NCI-H1092 treated with DMSO at 0.1 percent for 48 hours (cell line): ENCODE measurements at regions not wholly inside any gene's neighbourhood (a gene's known extent, or its start where the extent isn't known, plus 50 kb on each side); places are given as distances from the start of the nearest gene placed in this dataset.

ENCODE experiments used
- DNase-seq: peaks from one replicate; lab custom pipeline; 2025; lab: John Stamatoyannopoulos, UW

GRCh38 chr13:44255771-44256364, 117.8 kb upstream of the SERP2 start:
- DNase-seq: no peak

- no peak for DNase-seq
Observed at GRCh38 chr13:44257796-44258195, 115.8 kb upstream of the SERP2 start.

DNA sequence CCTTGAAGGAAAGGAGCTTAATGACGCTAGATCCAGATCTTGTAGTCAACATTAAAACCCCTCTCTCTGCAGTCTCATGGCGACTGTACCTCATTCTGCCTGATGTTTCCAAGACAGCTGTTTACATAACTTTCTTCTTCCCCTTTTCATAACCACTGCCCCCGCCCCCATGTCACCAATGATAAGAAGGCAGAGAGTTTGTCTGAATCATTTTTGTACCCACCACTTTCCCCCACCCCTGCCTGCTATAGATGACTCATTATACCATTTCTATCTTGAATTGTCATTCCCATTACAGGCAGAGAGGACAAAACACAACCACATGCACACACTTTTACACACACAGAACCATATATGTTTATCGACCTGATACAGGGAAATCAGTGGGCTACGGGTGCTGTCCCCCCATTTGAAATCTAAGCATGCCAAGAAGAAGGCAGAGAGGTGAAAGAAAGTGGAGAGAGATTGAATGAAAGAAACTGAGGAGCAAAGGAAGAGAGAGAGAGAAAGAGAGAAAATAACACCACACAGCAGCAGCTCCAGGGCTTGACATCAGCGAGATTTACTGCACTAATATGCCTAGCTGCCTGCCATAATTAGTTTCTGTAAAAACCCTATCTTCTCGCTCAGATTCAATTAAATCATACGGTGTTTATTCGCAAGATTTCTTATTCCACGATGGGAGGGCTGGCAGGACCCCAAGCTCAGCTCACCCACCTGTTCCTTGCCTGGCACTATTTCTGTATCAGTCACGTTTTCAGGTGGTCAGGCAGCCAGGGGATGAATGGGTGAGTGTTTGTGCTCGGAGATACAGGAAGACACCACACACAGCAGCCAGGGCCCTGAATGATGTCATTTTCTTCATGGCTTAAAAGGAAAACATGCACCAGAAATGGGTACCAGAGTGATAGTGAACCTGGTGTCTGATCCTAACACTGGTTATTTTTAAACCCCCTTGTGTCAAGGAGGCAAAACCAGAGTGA, 114.3 kb upstream of the SERP2 start:
- peak; percentile 48 for DNase-seq

DNA sequence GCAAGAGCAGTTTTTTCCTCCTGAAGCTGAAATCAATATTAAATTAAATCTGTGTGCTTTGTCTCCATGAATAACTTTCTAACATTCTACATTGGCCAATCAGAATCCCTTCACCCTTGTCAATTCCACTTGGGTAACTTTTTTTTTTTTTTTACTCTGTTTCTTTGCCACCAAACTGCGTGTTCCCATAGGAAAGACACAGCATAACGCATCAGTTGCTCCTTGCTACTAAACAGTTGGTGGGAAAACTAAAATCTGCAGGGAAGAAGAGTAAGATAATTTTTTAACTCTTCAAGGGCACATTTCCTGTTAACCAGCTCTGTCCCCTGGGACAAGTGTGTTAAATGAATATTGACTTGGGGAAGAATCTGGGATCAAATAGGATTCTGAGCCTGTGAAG, 113.3 kb upstream of the SERP2 start:
- no peak for DNase-seq

GRCh38 chr13:44263751-44264620, 109.6 kb upstream of the SERP2 start:
- no peak for DNase-seq

DNA sequence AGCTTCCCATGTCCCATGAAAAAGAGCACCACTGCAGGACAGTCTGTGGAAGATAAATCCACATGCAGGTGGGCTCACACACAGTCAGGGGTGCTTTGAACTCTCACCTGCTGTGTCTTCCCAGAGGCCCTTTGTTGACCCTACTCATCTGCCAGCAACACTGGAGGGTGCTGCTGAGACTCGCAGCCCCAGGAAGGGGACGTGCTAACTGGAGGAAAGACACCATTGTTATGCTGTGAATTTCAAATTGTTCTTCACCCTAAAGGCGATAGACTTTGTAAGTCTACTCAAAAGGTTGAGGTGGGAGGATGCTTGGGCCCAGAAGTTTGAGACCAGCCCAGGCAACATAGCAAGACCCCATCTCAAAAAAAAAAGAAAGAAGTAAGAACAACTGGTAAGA, 107.3 kb upstream of the SERP2 start:
- no peak for DNase-seq

GRCh38 chr13:44266772-44267171, 106.9 kb upstream of the SERP2 start:
- DNase-seq: no peak

- DNase-seq: no peak
Observed at GRCh38 chr13:44267203-44267602, 106.4 kb upstream of the SERP2 start.

- no peak for DNase-seq
Observed at GRCh38 chr13:44267980-44268379, 105.6 kb upstream of the SERP2 start.

GRCh38 chr13:44268980-44269379, 104.6 kb upstream of the SERP2 start:
- no peak for DNase-seq

DNA sequence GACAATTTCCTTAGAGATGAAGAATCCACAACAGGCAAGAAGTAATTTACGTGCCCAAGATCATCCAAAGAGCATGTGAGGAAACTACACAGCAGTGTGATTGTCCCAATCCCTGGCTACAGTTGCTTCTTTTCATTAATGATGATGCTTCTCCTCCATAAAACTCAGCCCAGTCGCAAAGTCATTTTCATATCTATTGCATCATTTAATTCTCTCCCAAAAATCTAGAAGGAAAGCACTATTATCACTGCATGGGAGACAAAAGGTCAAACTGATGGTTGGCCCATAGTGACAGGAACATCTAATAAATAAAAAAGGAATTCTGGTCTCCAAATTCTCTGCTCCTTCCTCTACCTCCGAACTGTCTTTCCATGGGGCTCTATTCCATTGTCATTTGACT, 103.5 kb upstream of the SERP2 start:
- DNase-seq: no peak

DNA sequence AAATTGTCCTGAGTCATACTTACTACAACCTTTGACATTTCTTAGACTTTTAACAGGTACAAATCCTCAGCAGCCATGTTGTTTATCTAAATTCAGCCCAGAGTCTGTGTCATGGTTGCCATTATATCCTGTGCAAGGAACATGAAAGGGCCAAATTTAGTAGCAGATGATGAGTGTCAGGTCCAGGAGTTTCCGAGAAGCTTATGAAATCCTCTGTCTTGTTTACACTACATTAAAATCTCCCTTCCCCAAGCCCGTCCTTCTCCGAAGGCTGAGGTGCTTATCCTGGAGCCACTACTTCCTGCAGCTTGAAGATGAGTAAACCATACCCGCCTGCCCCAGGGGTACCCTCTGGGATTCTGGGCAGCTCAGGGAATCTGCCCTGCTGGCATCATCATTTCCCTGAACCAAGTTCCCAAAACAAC, 102.6 kb upstream of the SERP2 start:
- DNase-seq: no peak

DNA sequence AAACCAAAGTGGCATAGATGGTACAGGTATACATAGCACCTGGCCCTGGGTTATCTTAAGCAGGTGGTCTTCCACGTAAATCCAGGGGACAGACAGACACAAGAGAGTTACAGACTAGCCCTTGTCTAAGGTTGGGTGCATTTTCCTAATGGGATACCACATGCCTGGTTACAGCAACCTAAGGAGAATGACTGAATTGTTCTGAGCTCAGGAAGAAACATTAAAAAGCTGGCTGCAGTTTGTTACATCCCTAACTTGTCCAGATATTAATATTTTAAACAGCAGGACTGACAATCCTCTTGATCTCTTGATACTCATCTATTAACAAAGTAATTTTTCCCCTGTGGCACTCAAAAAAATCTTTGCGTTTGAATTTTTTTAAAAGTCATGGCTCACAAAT, 102.2 kb upstream of the SERP2 start:
- DNase-seq: no peak

- no peak for DNase-seq
Observed at GRCh38 chr13:44271915-44272341, 101.7 kb upstream of the SERP2 start.

- no peak for DNase-seq
Observed at GRCh38 chr13:44272692-44273091, 100.9 kb upstream of the SERP2 start.

DNA sequence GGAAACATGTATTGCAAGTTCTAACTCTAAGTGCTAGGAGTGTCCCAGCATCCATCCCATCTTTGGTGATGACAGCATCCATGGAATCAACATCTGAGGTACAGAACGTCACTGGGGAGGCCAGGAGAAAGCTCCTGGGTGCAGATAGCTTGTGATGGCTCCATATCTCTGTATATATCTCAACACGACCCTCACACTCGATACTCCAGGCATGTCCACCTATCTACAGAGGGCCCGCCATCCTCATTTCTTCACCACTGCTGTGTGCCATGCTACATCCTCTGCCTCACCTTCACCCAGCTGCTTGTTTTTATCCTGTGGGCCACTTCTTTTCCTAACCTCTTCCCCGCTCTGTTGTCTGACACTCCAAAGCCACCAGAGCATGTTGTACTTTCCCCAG, 100.4 kb upstream of the SERP2 start:
- DNase-seq: no peak

DNA sequence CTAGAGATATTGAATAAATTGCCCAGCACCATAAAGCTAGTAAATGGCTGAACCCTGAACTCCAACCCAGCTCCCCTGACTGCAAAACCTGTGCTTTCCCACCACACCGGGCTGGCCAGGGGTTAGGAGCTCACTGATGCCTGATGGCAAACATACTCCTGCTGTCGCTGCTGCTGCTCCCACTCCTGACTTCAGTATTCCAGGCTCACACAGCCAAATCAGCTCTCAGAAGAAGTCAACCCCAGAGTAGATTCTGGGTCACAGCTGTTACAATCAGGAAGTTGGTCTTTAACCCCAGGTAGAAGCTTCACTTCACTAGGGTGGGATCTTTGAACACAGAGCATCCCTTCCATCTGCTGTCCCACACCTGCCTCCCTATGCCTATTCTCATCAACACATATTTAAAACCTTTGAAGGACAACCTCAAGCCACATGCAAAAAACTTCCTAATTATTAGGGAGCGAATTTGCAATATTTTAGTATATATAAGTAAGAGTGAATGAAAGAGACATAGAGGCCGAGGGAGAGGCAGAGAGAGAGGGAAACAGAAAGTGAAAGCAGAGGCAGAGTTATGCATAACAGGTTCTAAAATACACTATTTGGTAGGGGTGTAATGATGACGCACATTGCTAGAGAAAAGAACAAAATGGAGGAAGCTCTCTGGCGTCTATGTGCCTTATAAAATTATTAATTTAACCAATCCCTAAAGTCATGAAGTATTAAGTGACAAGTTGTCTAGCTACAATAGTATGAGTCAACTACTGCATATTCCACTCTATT, 99.4 kb upstream of the SERP2 start:
- DNase-seq: peak; percentile 8

- DNase-seq: no peak
Observed at GRCh38 chr13:44274771-44275205, 98.8 kb upstream of the SERP2 start.

GRCh38 chr13:44275381-44275780, 98.2 kb upstream of the SERP2 start:
- DNase-seq: no peak

DNA sequence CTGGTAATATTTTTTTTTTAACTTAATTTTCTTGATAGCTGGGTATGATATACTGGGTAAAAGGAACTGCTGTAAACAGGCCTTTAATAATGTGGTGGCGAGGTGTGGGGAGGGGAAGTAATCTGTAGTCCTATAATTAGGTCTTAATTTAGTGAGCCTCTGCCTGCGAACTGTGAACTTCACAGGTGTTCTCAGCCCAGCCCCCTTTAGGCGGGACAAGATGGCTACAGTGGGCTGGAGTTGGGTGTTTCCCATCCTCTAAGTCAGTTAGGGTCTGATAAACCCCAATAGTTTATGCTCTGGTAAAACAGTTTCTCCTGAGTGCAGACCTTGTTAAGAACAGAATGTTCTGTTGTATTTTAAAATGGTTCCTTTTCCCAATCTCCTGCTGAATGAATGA, 97.6 kb upstream of the SERP2 start:
- DNase-seq: no peak

- DNase-seq: no peak
Observed at GRCh38 chr13:44277459-44277858, 96.2 kb upstream of the SERP2 start.

DNA sequence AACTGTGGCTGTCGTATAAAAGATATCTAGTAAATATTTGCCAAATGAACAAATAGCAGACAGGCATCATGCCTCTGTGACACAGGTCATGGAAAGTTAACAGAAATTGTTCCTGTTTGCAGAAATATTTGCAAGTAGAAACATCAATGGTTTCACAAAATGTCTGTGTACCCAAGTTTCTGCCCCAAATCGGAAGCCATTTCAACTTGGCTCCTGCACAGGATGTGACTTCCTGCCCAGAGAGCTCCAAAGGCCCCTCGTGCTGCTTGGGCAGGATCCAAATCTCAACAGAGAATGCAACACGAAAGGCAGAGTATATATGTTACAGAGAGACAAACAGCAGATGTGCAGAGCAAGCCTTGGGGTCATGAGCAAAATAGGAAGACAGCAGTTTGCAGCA, 95.5 kb upstream of the SERP2 start:
- no peak for DNase-seq
